HepG2 (cell line): ENCODE measurements at regions not wholly inside any gene's neighbourhood (a gene's known extent, or its start where the extent isn't known, plus 50 kb on each side); places are given as distances from the start of the nearest gene placed in this dataset.

Experiments used
- ATAC-seq: fragments of 200-7000 bp; cut with Tn5 transposase; 3 replicates; pipeline ENCODE4 v1.9.1; 2020; ENCODE audit warnings: mild to moderate bottlenecking, moderate library complexity
- BruUV-seq: library from RNA; stranded (reverse); fragments of 400-500 nt; replicated peaks from 2 replicates; lab custom pipeline; 2021; lab: Mats Ljungman, UMichigan
- CTCF ChIA-PET: fragments of 300-600 bp; formaldehyde crosslinking; extraction: SDS; loops from one replicate; lab custom pipeline; 2021; ENCODE audit warnings: low total read pairs, inconsistent platforms, low intra/inter-chr PET ratio; lab: Yijun Ruan, JAX
- POLR2A ChIA-PET: fragments of 350-600 bp; sonication (Branson Sonifier 250); formaldehyde crosslinking; loops from one replicate; lab custom pipeline; 2020; ENCODE audit warnings: antibody characterized with exemption, inconsistent platforms; lab: Yijun Ruan, JAX
- DNase-seq: peaks from one replicate; pipeline ENCODE4 v3.0.0-alpha.2; 2015; ENCODE audit warnings: low spot score
- FAIRE-seq: peaks from 3 replicates; lab custom pipeline; 2011; peaks lifted over from hg19 to GRCh38; lab: Jason Lieb, UNC
- H2AFZ ChIP-seq: one replicate; pipeline ENCODE4 v1.6.1; 2011; ENCODE audit warnings: low read length, inconsistent platforms
- H3K27ac ChIP-seq: fragments of 300-600 bp; 3 replicates; pipeline ENCODE4 v1.8.0; 2011; ENCODE audit warnings: mixed run types, mild to moderate bottlenecking, mixed read lengths, low read length, inconsistent platforms; ENCODE audit not compliant: insufficient read depth; ENCODE audit errors: extremely low read length
- H3K27me3 ChIP-seq, 2 experiments: fragments of 200-600 bp in 1 of 2; 2 replicates in 1 of 2; 3 replicates in 1 of 2; pipeline versions ENCODE4 v1.6.0 to v1.8.0; 2011; ENCODE audit warnings: low read length in 2 of 2, mild to moderate bottlenecking in 2 of 2, moderate library complexity in 2 of 2, inconsistent platforms in 1 of 2; ENCODE audit not compliant: insufficient read depth in 2 of 2, control insufficient read depth in 1 of 2
- H3K36me3 ChIP-seq, 2 experiments: fragments of 200-600 bp in 1 of 2; replicated peaks in 1 of 2; 2 replicates in 1 of 2; 3 replicates in 1 of 2; pipeline versions ENCODE4 v1.5.1 to v1.8.0; 2011; ENCODE audit warnings: low read length in 2 of 2, inconsistent platforms in 1 of 2; ENCODE audit not compliant: insufficient read depth in 2 of 2, control insufficient read depth in 1 of 2
- H3K4me1 ChIP-seq: 2 replicates; pipeline ENCODE4 v1.5.1; 2012; ENCODE audit warnings: low read length, inconsistent platforms; ENCODE audit not compliant: insufficient read depth
- H3K4me2 ChIP-seq: 2 replicates; pipeline ENCODE4 v1.6.0; 2011; ENCODE audit warnings: low read depth, low read length, inconsistent platforms
- H3K4me3 ChIP-seq, 3 experiments: fragments of 200-600 bp in 1 of 3; sonication (generic), shearing (Covaris generic) in 1 of 3; replicated peaks in 1 of 3; 2 replicates each; pipeline ENCODE4 v1.5.1; 2011 to 2016; ENCODE audit warnings: low read length in 3 of 3, inconsistent platforms in 2 of 3, low read depth in 2 of 3, mild to moderate bottlenecking in 2 of 3, control low read depth in 1 of 3, mixed read lengths in 1 of 3; ENCODE audit not compliant: insufficient read depth in 1 of 3
- H3K79me2 ChIP-seq: one replicate; pipeline ENCODE4 v1.6.1; 2011; ENCODE audit warnings: low read length, inconsistent platforms; ENCODE audit not compliant: insufficient read depth
- H3K9ac ChIP-seq: 2 replicates; pipeline ENCODE4 v1.6.0; 2011; ENCODE audit warnings: mild to moderate bottlenecking, low read depth, low read length, inconsistent platforms; ENCODE audit not compliant: insufficient read depth
- H3K9me3 ChIP-seq: 2 replicates; pipeline ENCODE4 v1.5.1; 2012; ENCODE audit warnings: mild to moderate bottlenecking, low read length
- H4K20me1 ChIP-seq: 2 replicates; pipeline ENCODE4 v1.6.0; 2011; ENCODE audit warnings: inconsistent platforms, mild to moderate bottlenecking, low read length, moderate library complexity; ENCODE audit not compliant: insufficient read depth
- ATF7-NPFF ChIP-seq: sonication (generic); formaldehyde crosslinking; IDR thresholded peaks from 2 replicates; pipeline ENCODE4 v1.8.1; 2023; ENCODE audit warnings: mild to moderate bottlenecking, low read depth, missing genetic modification reagents, moderate library complexity
- BORCS8-MEF2B ChIP-seq: sonication (generic); formaldehyde crosslinking; IDR thresholded peaks from 2 replicates; pipeline ENCODE4 v1.8.0; 2022; ENCODE audit warnings: mild to moderate bottlenecking, missing genetic modification reagents
- HNRNPUL1 ChIP-seq: fragments of 200-400 bp; formaldehyde crosslinking; IDR thresholded peaks from 2 replicates; pipeline ENCODE4 v1.6.1; 2017; ENCODE audit warnings: low read depth, mild to moderate bottlenecking, low read length, moderate library complexity
- NFAT5 ChIP-seq: sonication (generic); formaldehyde crosslinking; IDR thresholded peaks from 2 replicates; pipeline ENCODE4 v1.4.0; 2020; ENCODE audit warnings: missing genetic modification reagents
- NFIB ChIP-seq: sonication (generic); formaldehyde crosslinking; IDR thresholded peaks from 2 replicates; pipeline ENCODE4 v1.9.0; 2021; ENCODE audit warnings: missing genetic modification reagents, mild to moderate bottlenecking, borderline replicate concordance
- PCBP2 ChIP-seq: fragments of 200-400 bp; formaldehyde crosslinking; optimal IDR thresholded peaks from 2 replicates; pipeline ENCODE3; 2018; ENCODE audit warnings: low read length, low read depth; ENCODE audit not compliant: poor library complexity, severe bottlenecking
- RELA ChIP-seq: sonication (generic); formaldehyde crosslinking; IDR thresholded peaks from 2 replicates; pipeline ENCODE4 v1.4.0; 2020; ENCODE audit warnings: missing genetic modification reagents
- TCF7 ChIP-seq: sonication (generic); IDR thresholded peaks from 2 replicates; pipeline ENCODE4 v1.6.1; 2016; ENCODE audit warnings: antibody characterized with exemption, low read depth
- THAP11 ChIP-seq: IDR thresholded peaks from 2 replicates; pipeline ENCODE4 v1.6.1; 2016; ENCODE audit warnings: missing biosample characterization, missing genetic modification reagents
- U2AF1 ChIP-seq: fragments of 200-400 bp; formaldehyde crosslinking; optimal IDR thresholded peaks from 2 replicates; pipeline ENCODE3; 2017; ENCODE audit warnings: mild to moderate bottlenecking, low read depth, low read length
- ZNF33A ChIP-seq: sonication (generic); formaldehyde crosslinking; IDR thresholded peaks from 2 replicates; pipeline ENCODE4 v1.5.1; 2020; ENCODE audit warnings: missing genetic modification reagents, mild to moderate bottlenecking, moderate library complexity, borderline replicate concordance
- ZNF597 ChIP-seq: sonication (generic); formaldehyde crosslinking; IDR thresholded peaks from 2 replicates; pipeline ENCODE4 v1.5.0; 2020; ENCODE audit warnings: missing genetic modification reagents
- ZSCAN20 ChIP-seq: sonication (generic); formaldehyde crosslinking; IDR thresholded peaks from 2 replicates; pipeline ENCODE4 v1.4.0; 2020; ENCODE audit warnings: missing genetic modification reagents, mild to moderate bottlenecking, borderline replicate concordance
- whole genome bisulfite sequencing: methylation state at CpG from one replicate; pipeline ENCODE4 v1.1.6; 2017; ENCODE audit warnings: low lambda C conversion rate; 5-methylcytosine and 5-hydroxymethylcytosine counted together
- in situ Hi-C: cut with HindIII; loops from 2 replicates; pipeline ENCODE4 v1.10.0; 2017; ENCODE audit warnings: low pct_unique_long_range_greater_than_20kb; ENCODE audit not compliant: extremely low pct_ligation_motif_present
- intact Hi-C: fragments of 100-400 bp; cut with micrococcal nuclease; formaldehyde crosslinking; loops from one replicate; pipeline ENCODE4 v1.10.0; 2022; ENCODE audit not compliant: unreplicated experiment

DNA sequence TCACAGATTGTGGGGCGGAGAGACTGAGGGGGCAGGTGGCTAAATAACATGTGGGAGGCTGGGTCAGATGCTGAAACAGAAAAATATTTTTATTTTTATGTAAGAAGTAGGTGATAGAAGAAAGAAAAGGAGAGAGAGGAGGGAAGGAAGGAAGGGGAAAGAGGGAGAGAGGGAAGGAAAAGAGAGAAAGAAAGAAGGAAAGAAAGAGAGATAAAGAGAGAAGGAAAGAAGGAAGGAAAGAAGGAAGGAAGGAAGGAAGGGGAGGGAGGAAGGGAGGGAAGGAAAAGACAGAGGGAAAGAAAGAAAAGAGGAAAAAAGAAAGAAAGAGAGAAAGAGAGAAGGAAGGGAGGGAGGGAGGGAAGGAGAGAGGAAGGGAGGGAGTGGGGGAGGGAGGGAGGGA lies 224.9 kb downstream of the UQCRFS1 start:
- Histone ChIP-seq H4K20me1 (no peaks in the 10 kb centered on the region), H3K4me3 (no peak overlapping the region), H3K9me3 (peaks cover 8% of the 10 kb centered on the region; the same call in 1 of the 2 replicates), H3K4me2 (no peak overlapping the region), H3K27ac (no peak overlapping the region), H3K4me1 (no peaks in the 10 kb centered on the region), H3K36me3 (no peaks in the 10 kb centered on the region), H3K79me2 (no peaks in the 10 kb centered on the region), H3K27me3 (no peaks in the 10 kb centered on the region), H3K9ac (no peak overlapping the region), H2AFZ (no peak overlapping the region)
- in situ Hi-C loops = no loop called here
- 0% methylated on average over 1 of the region's 1 CpG for WGBS
- ChIA-PET CTCF (no interaction called here), POLR2A (no interaction called here)
- FAIRE-seq (no peak), DNase-seq (no peak), ATAC-seq (no peak)
- intact Hi-C loops = no loop called here
- BruUV-seq = no TSS peak
- no peak for TF ChIP-seq ZSCAN20 (CRISPR knock-in tag)
- no peak for TF ChIP-seq HNRNPUL1
- TF ChIP-seq ZNF33A (CRISPR knock-in tag) = no peak
- TF ChIP-seq TCF7 = no peak
- no peak for TF ChIP-seq NFAT5 (CRISPR knock-in tag)
- no peak for TF ChIP-seq PCBP2
- no peak for TF ChIP-seq RELA (CRISPR knock-in tag)
- no peak for TF ChIP-seq NFIB (CRISPR knock-in tag)
- no peak for TF ChIP-seq ZNF597 (CRISPR knock-in tag)
- TF ChIP-seq U2AF1 = no peak
- no peak for TF ChIP-seq ATF7-NPFF (CRISPR knock-in tag)
- no peak for TF ChIP-seq THAP11
- no peak for TF ChIP-seq BORCS8-MEF2B (CRISPR knock-in tag)
